ENCODE measurements at regions not wholly inside any gene's neighbourhood (a gene's known extent, or its start where the extent isn't known, plus 50 kb on each side); places are given as distances from the start of the nearest gene placed in this dataset.

DNA sequence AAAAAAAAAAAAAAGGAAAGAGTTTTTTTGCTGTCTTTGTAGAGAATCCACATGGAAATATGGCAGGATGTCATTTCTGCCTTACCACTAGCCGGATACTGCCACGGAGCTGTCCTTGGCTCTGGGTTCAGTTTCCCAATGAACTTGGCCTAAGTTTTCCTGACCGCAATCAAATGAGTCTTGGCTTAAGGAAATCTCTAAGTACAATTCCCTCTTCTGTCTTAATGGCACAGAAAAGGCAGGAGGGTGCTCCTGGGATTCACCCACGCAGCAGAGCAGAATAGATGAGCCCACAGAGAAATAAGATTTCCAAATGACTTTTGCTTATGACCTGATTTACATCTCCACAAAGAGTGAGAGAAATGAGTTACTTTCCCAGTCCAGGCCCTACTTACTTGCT, 284.0 kb upstream of the VLDLR start:
- H3F3A ChIP-seq (ENCODE audit: low read depth): no peaks in the 10 kb centered on the region
- no peak overlapping the region for H3K9ac ChIP-seq (ENCODE audit: low read depth, low read length, poor library complexity, severe bottlenecking)
- H3K4me1 ChIP-seq (ENCODE audit: insufficient read depth, low read length, poor library complexity, severe bottlenecking): no peaks in the 10 kb centered on the region
- no peak overlapping the region for H3K4me3 ChIP-seq (ENCODE audit: low read length, poor library complexity, severe bottlenecking)
- H3K9me3 ChIP-seq (ENCODE audit: insufficient read depth, low read depth, low read length): no peaks in the 10 kb centered on the region
- no peak for TF ChIP-seq EZH2phosphoT487 (IDR thresholded peaks at IDR 0.05; ENCODE audit: borderline replicate concordance)
- TF ChIP-seq, protein P1, sequence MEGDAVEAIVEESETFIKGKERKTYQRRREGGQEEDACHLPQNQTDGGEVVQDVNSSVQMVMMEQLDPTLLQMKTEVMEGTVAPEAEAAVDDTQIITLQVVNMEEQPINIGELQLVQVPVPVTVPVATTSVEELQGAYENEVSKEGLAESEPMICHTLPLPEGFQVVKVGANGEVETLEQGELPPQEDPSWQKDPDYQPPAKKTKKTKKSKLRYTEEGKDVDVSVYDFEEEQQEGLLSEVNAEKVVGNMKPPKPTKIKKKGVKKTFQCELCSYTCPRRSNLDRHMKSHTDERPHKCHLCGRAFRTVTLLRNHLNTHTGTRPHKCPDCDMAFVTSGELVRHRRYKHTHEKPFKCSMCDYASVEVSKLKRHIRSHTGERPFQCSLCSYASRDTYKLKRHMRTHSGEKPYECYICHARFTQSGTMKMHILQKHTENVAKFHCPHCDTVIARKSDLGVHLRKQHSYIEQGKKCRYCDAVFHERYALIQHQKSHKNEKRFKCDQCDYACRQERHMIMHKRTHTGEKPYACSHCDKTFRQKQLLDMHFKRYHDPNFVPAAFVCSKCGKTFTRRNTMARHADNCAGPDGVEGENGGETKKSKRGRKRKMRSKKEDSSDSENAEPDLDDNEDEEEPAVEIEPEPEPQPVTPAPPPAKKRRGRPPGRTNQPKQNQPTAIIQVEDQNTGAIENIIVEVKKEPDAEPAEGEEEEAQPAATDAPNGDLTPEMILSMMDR (conservative IDR thresholded peaks at IDR 0.05; ENCODE audit: low read length): no peak
- H3K4me2 ChIP-seq (ENCODE audit: low read depth, low read length, poor library complexity, severe bottlenecking): no peak overlapping the region
- H4K20me1 ChIP-seq (ENCODE audit: insufficient read depth, low read length, poor library complexity, severe bottlenecking): no peaks in the 10 kb centered on the region
- H2AFZ ChIP-seq (ENCODE audit: low read length): no peak overlapping the region
- H3K9me2 ChIP-seq (replicated peaks; ENCODE audit: low read depth, low read length): no peaks in the 10 kb centered on the region
- no peaks in the 10 kb centered on the region for H3K27me3 ChIP-seq (ENCODE audit: insufficient read depth, low read length, poor library complexity, severe bottlenecking)
- no peaks in the 10 kb centered on the region for H3K36me3 ChIP-seq (ENCODE audit: insufficient read depth, low read length)
- H3K79me2 ChIP-seq (ENCODE audit: insufficient read depth, low read length): no peaks in the 10 kb centered on the region

DNA sequence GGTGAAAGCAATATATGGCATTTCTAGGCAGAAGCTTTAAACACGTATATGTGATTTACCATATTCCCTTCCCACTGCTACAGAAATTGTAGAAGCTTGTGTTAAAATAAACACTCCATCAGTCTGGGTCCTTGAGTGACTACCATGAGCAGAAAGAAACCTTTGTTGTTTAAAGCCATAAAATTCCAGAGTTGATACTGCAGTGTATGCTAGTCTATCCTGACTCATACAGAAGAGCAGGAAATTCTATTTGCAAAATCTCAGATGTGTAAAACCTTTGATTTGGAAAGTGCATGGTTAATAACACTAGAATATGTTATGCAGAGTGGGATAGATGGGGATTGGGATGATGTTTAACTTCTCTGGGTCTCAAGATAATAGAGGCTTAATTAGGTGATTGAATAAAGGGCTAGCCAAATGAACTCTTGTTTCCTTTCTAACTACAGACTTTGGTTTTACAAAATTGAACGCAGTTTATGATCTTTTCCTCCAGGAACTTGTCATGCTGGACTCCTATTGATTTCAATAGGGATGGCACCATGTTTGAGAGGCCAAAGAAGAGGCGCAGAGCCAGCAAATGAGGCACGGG, 282.7 kb upstream of the VLDLR start:
- H4K20me1 ChIP-seq (ENCODE audit: insufficient read depth, low read length, poor library complexity, severe bottlenecking): no peaks in the 10 kb centered on the region
- H3K27me3 ChIP-seq (ENCODE audit: insufficient read depth, low read length, poor library complexity, severe bottlenecking): no peaks in the 10 kb centered on the region
- H3K4me1 ChIP-seq (ENCODE audit: insufficient read depth, low read length, poor library complexity, severe bottlenecking): no peaks in the 10 kb centered on the region
- H3K36me3 ChIP-seq (ENCODE audit: insufficient read depth, low read length): no peaks in the 10 kb centered on the region
- H3K9me2 ChIP-seq (replicated peaks; ENCODE audit: low read depth, low read length): no peaks in the 10 kb centered on the region
- no peak overlapping the region for H3K4me2 ChIP-seq (ENCODE audit: low read depth, low read length, poor library complexity, severe bottlenecking)
- H2AFZ ChIP-seq (ENCODE audit: low read length): no peak overlapping the region
- H3K9ac ChIP-seq (ENCODE audit: low read depth, low read length, poor library complexity, severe bottlenecking): no peak overlapping the region
- H3K9me3 ChIP-seq (ENCODE audit: insufficient read depth, low read depth, low read length): no peaks in the 10 kb centered on the region
- H3K79me2 ChIP-seq (ENCODE audit: insufficient read depth, low read length): no peaks in the 10 kb centered on the region
- no peak overlapping the region for H3K4me3 ChIP-seq (ENCODE audit: low read length, poor library complexity, severe bottlenecking)
- no peak for TF ChIP-seq EZH2phosphoT487 (IDR thresholded peaks at IDR 0.05; ENCODE audit: borderline replicate concordance)
- TF ChIP-seq, protein P1 (conservative IDR thresholded peaks at IDR 0.05; ENCODE audit: low read length): no peak
- H3F3A ChIP-seq (ENCODE audit: low read depth): no peaks in the 10 kb centered on the region

DNA sequence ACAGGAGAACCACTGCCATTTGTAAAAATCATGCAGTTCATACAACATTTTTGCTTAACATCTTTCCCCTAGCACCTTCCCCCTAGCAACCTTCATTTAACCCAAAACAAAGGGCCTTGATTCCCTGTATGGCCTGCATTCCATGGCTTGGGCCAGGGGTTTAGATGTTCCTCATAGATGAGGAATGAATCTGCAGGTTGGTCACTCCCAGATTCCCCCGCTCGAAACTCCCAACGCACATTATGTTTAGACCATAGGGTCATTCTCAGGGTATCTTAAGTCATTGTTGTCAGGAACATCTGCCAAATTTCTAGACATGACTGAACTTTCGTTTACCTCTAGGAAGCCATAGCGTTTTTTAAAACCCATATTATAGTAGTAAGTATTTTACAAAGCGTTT, 282.2 kb upstream of the VLDLR start:
- no peaks in the 10 kb centered on the region for H3K9me3 ChIP-seq (ENCODE audit: insufficient read depth, low read depth, low read length)
- H4K20me1 ChIP-seq (ENCODE audit: insufficient read depth, low read length, poor library complexity, severe bottlenecking): no peaks in the 10 kb centered on the region
- no peaks in the 10 kb centered on the region for H3K9me2 ChIP-seq (replicated peaks; ENCODE audit: low read depth, low read length)
- H3K4me1 ChIP-seq (ENCODE audit: insufficient read depth, low read length, poor library complexity, severe bottlenecking): no peaks in the 10 kb centered on the region
- no peaks in the 10 kb centered on the region for H3K79me2 ChIP-seq (ENCODE audit: insufficient read depth, low read length)
- H2AFZ ChIP-seq (ENCODE audit: low read length): no peak overlapping the region
- H3K9ac ChIP-seq (ENCODE audit: low read depth, low read length, poor library complexity, severe bottlenecking): no peak overlapping the region
- H3K36me3 ChIP-seq (ENCODE audit: insufficient read depth, low read length): no peaks in the 10 kb centered on the region
- H3F3A ChIP-seq (ENCODE audit: low read depth): no peaks in the 10 kb centered on the region
- no peak overlapping the region for H3K4me2 ChIP-seq (ENCODE audit: low read depth, low read length, poor library complexity, severe bottlenecking)
- no peaks in the 10 kb centered on the region for H3K27me3 ChIP-seq (ENCODE audit: insufficient read depth, low read length, poor library complexity, severe bottlenecking)
- TF ChIP-seq, protein P1 (conservative IDR thresholded peaks at IDR 0.05; ENCODE audit: low read length): no peak
- TF ChIP-seq EZH2phosphoT487 (IDR thresholded peaks at IDR 0.05; ENCODE audit: borderline replicate concordance): no peak
- no peak overlapping the region for H3K4me3 ChIP-seq (ENCODE audit: low read length, poor library complexity, severe bottlenecking)

Data from Loucy (cell line).